ENCODE measurements at regions not wholly inside any gene's neighbourhood (a gene's known extent, or its start where the extent isn't known, plus 50 kb on each side); places are given as distances from the start of the nearest gene placed in this dataset.

DNA sequence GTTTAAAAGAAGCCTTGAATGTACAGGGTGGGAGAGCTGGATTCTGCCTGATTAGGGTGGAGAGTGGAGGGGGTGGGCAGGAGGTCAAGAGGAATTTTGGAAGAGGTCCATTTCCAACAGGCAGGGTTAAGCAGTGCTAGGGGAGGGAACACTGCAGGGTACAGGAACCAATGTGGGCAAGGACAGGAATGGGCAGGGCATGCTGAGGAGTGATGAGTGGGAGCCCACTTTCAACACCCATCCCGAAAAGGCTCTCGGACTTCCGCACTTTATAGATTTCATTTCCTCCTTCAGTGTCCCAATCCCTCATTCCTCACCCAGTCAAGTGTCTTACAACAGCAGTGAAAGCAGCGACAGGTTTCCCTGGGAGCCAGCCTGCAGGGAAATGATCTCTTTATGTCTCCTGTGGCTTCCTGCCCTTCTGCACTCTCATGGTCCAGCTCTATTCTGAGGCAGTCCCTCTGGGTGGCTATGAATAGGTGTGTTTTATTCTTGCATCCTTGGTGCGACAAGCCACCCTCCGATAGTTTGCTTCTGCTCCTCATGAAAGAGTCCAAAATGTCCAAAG is 50.5 kb upstream of the ZNF507 start:
- DNase-seq (ENCODE audit: low read depth), result no peak

All from activated gamma-delta T cell treated with anti-CD3 and anti-CD28 coated beads, Interleukin-2, amount 50 U/mL, for 16 hours (primary cell).